Retinal pigment epithelial cell (primary cell): ENCODE measurements at regions not wholly inside any gene's neighbourhood (a gene's known extent, or its start where the extent isn't known, plus 50 kb on each side); places are given as distances from the start of the nearest gene placed in this dataset.

Experiments
- DNase-seq: peaks from one replicate; pipeline ENCODE4 v3.0.0-alpha.2; 2010; ENCODE audit warnings: low read depth
- H3K4me3 ChIP-seq: 2 replicates; pipeline ENCODE4 v1.5.1; 2011; ENCODE audit warnings: mild to moderate bottlenecking, low read length, control low read depth, moderate library complexity
- TF ChIP-seq, protein P1 (sequence below): conservative IDR thresholded peaks from 2 replicates; pipeline ENCODE4 v1.5.1; 2011; ENCODE audit warnings: low read depth, low read length, control low read depth, inconsistent platforms

DNA sequence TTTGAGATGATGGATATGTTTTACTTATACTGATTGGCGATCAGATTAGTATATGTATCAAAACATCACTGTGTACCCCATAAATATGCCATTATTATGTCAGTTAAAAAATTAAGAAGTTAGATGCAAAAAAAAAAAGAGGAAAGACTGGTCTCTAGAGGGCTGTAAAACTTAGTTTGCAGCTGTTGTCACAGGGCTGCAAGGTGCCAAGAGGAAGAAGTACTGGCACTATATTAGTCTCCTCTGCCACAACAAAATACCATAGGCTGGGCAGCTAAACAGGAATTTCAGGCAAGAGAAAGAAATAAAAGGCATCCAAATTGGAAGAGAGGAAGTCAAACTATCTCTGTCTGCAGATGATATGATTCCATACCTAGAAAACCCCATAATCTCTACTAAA is 177.8 kb upstream of the PLPP4 start:
- H3K4me3 ChIP-seq: no peak overlapping the region
- DNase-seq: no peak
- TF ChIP-seq, protein P1, sequence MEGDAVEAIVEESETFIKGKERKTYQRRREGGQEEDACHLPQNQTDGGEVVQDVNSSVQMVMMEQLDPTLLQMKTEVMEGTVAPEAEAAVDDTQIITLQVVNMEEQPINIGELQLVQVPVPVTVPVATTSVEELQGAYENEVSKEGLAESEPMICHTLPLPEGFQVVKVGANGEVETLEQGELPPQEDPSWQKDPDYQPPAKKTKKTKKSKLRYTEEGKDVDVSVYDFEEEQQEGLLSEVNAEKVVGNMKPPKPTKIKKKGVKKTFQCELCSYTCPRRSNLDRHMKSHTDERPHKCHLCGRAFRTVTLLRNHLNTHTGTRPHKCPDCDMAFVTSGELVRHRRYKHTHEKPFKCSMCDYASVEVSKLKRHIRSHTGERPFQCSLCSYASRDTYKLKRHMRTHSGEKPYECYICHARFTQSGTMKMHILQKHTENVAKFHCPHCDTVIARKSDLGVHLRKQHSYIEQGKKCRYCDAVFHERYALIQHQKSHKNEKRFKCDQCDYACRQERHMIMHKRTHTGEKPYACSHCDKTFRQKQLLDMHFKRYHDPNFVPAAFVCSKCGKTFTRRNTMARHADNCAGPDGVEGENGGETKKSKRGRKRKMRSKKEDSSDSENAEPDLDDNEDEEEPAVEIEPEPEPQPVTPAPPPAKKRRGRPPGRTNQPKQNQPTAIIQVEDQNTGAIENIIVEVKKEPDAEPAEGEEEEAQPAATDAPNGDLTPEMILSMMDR: no peak

DNA sequence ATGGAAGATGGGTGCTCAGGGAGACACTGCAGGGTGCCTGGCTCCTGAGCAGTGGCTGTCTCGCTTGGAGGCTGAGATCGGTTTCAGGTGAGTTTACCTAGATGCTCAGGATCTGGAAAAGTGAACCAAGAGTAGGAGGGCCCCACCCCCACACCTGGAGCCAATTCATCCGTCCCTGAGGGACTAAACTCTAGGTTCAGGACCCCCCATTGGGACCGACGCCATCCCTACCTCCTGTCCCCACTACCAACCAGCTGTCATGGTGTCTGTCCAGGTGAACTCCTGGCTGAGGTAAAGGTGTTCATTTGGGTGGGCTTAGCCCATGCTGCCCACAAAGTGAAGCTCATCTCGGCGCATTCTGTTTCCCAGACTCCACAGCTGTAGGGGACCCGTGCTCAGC is 174.6 kb upstream of the PLPP4 start:
- TF ChIP-seq, protein P1: no peak
- H3K4me3 ChIP-seq: no peak overlapping the region
- no peak for DNase-seq

DNA sequence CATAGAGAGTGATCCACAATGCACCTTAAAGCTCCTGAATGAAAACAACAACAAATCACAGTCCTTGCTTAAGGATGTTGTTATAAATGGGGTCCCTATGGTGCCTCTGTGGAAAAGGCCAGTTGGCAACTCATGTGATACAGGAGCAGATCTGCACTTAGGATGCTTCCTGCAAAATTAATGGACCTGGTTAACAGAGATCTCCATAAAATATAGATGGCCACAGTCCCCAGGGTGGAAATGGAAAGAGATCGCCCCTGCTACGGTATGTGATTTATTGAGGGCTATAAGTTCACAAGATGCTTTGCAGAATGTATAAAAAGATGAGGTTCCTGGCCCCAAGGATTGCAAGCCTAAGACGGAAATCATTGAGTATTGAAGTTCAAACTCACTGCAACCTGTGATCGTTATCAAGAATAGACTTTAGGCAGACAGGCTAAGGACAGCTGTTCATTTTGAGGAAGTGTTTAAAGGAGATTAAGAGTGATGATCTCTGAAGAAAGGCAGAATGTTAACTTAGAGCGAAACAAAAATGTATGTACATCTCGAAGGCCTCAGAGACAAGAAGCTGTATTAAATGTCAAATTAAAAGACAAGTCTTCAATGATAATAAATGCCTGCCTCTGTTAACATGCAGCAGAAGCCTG is 174.1 kb upstream of the PLPP4 start:
- TF ChIP-seq, protein P1: no peak

DNA sequence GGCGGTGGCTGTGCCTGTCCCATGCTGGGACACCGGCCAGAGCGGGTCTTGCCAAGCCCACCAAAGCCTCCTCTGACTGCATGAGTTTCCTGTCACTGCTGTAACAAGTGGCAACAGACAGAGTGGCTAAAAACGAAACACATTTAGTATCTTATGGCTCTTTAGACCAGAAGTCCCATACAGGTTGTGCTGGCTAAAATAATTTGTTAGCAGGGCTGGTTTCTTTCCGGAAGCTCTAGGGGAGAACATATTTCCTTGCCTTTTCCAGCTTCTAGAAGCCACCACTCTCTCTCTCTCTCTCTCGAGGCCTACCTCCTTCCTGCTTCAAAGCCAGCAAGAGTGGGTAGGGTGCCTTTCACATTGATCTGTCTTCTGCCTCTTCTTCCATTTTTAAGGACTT is 171.6 kb upstream of the PLPP4 start:
- no peak for DNase-seq
- TF ChIP-seq, protein P1: no peak
- no peak overlapping the region for H3K4me3 ChIP-seq

More for the DNA sequence above, 174.1 kb upstream of the PLPP4 start:
- DNase-seq: no peak
- H3K4me3 ChIP-seq: no peak overlapping the region

DNA sequence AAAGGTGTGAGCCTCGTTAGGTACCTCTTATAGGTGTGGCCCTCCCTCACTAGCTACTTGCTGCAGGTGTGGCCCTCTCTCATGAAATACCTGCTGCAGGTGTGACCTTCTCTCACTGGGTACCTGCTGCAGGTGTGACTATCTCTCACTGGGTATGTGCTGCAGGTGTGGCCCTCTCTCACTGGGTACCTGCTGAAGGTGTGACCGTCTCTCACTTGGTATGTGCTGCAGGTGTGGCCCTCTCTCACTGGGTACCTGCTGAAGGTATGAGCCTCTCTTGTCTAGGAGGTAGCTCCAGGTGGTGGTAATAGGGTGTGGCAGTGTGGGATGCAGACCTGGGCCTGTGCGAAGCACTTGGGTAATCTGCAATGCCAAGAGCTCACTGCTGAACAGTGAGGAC is 170.7 kb upstream of the PLPP4 start:
- TF ChIP-seq, protein P1: no peak
- no peak overlapping the region for H3K4me3 ChIP-seq
- no peak for DNase-seq

DNA sequence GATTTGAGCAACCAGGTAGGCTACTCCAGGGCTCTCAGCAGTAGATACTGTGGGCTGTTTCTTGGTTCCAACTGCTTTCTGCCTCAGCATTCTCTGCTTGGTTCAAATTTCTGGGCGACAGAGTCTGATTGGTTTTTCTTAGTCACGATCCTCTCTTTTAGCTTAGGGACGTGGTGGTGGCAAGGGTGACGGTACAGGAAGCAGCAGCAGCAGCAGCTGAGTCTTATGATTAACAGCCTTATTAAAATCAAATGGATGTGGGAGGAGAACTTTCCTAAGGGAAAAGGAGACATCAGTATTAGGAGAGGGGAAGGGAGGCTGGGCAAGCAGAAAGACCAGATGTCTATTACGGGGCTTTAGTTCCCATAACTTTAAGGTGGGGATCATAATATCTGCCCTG is 156.5 kb upstream of the PLPP4 start:
- H3K4me3 ChIP-seq: no peak overlapping the region
- TF ChIP-seq, protein P1: no peak
- DNase-seq: no peak

DNA sequence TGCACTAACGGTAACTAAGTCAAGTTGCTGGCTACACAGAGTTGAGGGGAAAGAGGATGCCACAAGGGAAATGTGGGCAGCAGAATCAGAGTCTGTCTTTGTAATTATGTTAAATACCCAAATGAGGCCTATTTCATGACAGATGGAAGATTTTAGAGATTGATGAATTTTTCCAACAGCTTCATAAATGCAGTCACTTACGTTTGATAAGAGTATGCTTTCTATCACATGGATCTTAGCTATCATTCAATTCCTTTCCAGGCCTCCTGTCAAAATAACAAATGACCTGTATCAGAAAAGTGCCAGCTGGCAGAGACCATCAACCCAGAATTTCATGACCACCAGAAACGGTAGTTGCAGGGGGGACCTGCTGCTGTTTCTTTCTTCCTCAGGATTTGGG is 148.4 kb upstream of the PLPP4 start:
- no peak for DNase-seq
- no peak overlapping the region for H3K4me3 ChIP-seq
- TF ChIP-seq, protein P1: no peak
